SH-SY5Y (cell line): ENCODE measurements at regions not wholly inside any gene's neighbourhood (a gene's known extent, or its start where the extent isn't known, plus 50 kb on each side); places are given as distances from the start of the nearest gene placed in this dataset.

Source experiments
- GATA2 ChIP-seq: IDR thresholded peaks from 2 replicates; pipeline ENCODE4 v1.6.1; 2011; ENCODE audit warnings: mild to moderate bottlenecking, low read depth, low read length
- GATA3 ChIP-seq: IDR thresholded peaks from 2 replicates; pipeline ENCODE4 v1.6.1; 2011; ENCODE audit warnings: low read depth, mild to moderate bottlenecking, low read length, moderate library complexity

DNA sequence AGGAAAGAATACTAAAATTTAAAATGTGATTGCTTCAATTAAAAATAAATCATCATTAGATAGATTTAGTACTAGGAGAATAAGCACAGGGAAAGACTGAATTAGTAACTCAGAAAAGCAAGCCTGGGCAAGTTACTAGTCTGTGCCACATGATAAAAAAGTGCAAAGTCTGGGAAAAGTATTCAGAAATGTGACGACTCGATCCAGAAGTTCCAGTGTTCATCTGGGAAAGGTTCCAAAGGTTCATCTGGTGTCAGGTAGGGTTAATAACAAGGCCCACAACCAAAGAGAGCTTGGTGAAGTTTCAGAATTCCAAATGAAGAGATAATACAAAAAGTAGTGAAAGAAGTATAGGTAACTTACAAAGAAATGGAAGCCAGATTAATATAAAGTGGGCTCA is 78.3 kb upstream of the ARSJ start:
- no peak for TF ChIP-seq GATA3
- TF ChIP-seq GATA2 = no peak
